Stomach (tissue), 4 donors: ENCODE measurements at regions not wholly inside any gene's neighbourhood (a gene's known extent, or its start where the extent isn't known, plus 50 kb on each side); places are given as distances from the start of the nearest gene placed in this dataset.

ENCODE experiments used
- CTCF ChIP-seq, 7 experiments: fragments of 450-650 bp in 4 of 7; fragments of 200-600 bp in 3 of 7; sonication (generic) in 3 of 7; IDR thresholded peaks; one replicate each; pipeline ENCODE4 v1.5.1; 2016 to 2019; ENCODE audit warnings: antibody characterized with exemption in 7 of 7, control low read depth in 2 of 7, mild to moderate bottlenecking in 1 of 7
- EP300 ChIP-seq: sonication (generic); formaldehyde crosslinking; IDR thresholded peaks from one replicate; pipeline ENCODE4 v1.6.1; 2017; ENCODE audit warnings: antibody characterized with exemption
- POLR2A ChIP-seq, 4 donors: fragments of 450-650 bp; IDR thresholded peaks; one replicate each; pipeline ENCODE4 v1.6.1; 2016; ENCODE audit warnings: antibody characterized with exemption in 4 of 4, control low read depth in 2 of 4, mild to moderate bottlenecking in 1 of 4, moderate library complexity in 1 of 4
- POLR2AphosphoS5 ChIP-seq, 3 donors: sonication (generic); formaldehyde crosslinking; IDR thresholded peaks; one replicate each; pipeline ENCODE4 v1.6.1; 2016; ENCODE audit warnings: antibody characterized with exemption in 3 of 3

- no peak for TF ChIP-seq CTCF (IDR thresholded peaks at IDR 0.05)
- TF ChIP-seq POLR2AphosphoS5 (IDR thresholded peaks at IDR 0.05), result no peak
- TF ChIP-seq POLR2A (IDR thresholded peaks at IDR 0.05), result no peak
- TF ChIP-seq EP300, result no peak
These were observed 60.9 kb upstream of the CMKLR1 start for GRCh38 chr12:108400056-108400455.
